ENCODE measurements at regions not wholly inside any gene's neighbourhood (a gene's known extent, or its start where the extent isn't known, plus 50 kb on each side); places are given as distances from the start of the nearest gene placed in this dataset.

- TF ChIP-seq ZNF462 (CRISPR knock-in tag; IDR thresholded peaks at IDR 0.05) (no peak), JUNB (IDR thresholded peaks at IDR 0.05; ENCODE audit: unreplicated experiment) (no peak), CREB1 (CRISPR knock-in tag; IDR thresholded peaks at IDR 0.05; ENCODE audit: low read depth) (no peak)
These were observed 65.4 kb upstream of the CLDN18 start (continued) for GRCh38 chr3:137944593-137944992.

- no peak overlapping the region for H3K4me3 ChIP-seq
- ATAC-seq: peak; percentile 77
- 0 out of 2 replicates have a peak, but pooled peaks cover 3% of the 10 kb centered on the region for H3K27me3 ChIP-seq (ENCODE audit: insufficient read depth)
- no peaks in the 10 kb centered on the region for H3K79me2 ChIP-seq (replicated peaks; ENCODE audit: insufficient read depth)
- no peaks in the 10 kb centered on the region for H4K20me1 ChIP-seq (replicated peaks; ENCODE audit: insufficient read depth)
- H3K36me3 ChIP-seq (ENCODE audit: insufficient read depth): no peaks in the 10 kb centered on the region
- no peaks in the 10 kb centered on the region for H3K9me3 Mint-ChIP-seq
- no peaks in the 10 kb centered on the region for H3F3A ChIP-seq (replicated peaks; ENCODE audit: low read depth)
- peaks cover 3% of the 10 kb centered on the region for H3K27me3 Mint-ChIP-seq (ENCODE audit: insufficient read depth, low read depth, poor library complexity)
- TF ChIP-seq JUNB (IDR thresholded peaks at IDR 0.05; ENCODE audit: unreplicated experiment) (no peak), CTCF (conservative IDR thresholded peaks at IDR 0.05; ENCODE audit: low read depth in 2 of 2) (peak; percentile 86 to 88), EZH2phosphoT487 (IDR thresholded peaks at IDR 0.05; ENCODE audit: unreplicated experiment) (no peak)
- no peak overlapping the region for H3K27ac Mint-ChIP-seq
- peak; percentile 95 for DNase-seq (ENCODE audit: low spot score)
- peaks cover 3% of the 10 kb centered on the region; the same call in 1 of the 2 replicates for H3K4me1 ChIP-seq (ENCODE audit: insufficient read depth)
- H3K4me3 Mint-ChIP-seq: no peak overlapping the region
- H3K27ac ChIP-seq (ENCODE audit: low read depth): no peak overlapping the region
- no peaks in the 10 kb centered on the region for H3K36me3 Mint-ChIP-seq (ENCODE audit: low read depth)
- H3K4me1 Mint-ChIP-seq: peaks cover 14% of the 10 kb centered on the region
- H3K4me2 ChIP-seq: no peak overlapping the region
- H2AFZ ChIP-seq: no peak overlapping the region
- peaks cover 8% of the 10 kb centered on the region for H3K9me2 ChIP-seq (ENCODE audit: insufficient read depth)
These were observed 63.5 kb upstream of the CLDN18 start for GRCh38 chr3:137946356-137946973.
